ENCODE measurements at regions not wholly inside any gene's neighbourhood (a gene's known extent, or its start where the extent isn't known, plus 50 kb on each side); places are given as distances from the start of the nearest gene placed in this dataset.

GRCh38 chr2:53475766-53476165 lies 291.8 kb upstream of the CHAC2 start:
- H3K4me3 ChIP-seq (ENCODE audit: low read depth, low read length), result no peak overlapping the region
- TF ChIP-seq, protein P1, sequence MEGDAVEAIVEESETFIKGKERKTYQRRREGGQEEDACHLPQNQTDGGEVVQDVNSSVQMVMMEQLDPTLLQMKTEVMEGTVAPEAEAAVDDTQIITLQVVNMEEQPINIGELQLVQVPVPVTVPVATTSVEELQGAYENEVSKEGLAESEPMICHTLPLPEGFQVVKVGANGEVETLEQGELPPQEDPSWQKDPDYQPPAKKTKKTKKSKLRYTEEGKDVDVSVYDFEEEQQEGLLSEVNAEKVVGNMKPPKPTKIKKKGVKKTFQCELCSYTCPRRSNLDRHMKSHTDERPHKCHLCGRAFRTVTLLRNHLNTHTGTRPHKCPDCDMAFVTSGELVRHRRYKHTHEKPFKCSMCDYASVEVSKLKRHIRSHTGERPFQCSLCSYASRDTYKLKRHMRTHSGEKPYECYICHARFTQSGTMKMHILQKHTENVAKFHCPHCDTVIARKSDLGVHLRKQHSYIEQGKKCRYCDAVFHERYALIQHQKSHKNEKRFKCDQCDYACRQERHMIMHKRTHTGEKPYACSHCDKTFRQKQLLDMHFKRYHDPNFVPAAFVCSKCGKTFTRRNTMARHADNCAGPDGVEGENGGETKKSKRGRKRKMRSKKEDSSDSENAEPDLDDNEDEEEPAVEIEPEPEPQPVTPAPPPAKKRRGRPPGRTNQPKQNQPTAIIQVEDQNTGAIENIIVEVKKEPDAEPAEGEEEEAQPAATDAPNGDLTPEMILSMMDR (IDR thresholded peaks at IDR 0.05; ENCODE audit: low read depth, low read length), result no peak

GRCh38 chr2:53475321-53475720 lies 292.3 kb upstream of the CHAC2 start:
- H3K4me3 ChIP-seq (ENCODE audit: low read depth, low read length), result no peak overlapping the region

GRCh38 chr2:53474914-53475313 lies 292.7 kb upstream of the CHAC2 start:
- no peak overlapping the region for H3K4me3 ChIP-seq (ENCODE audit: low read depth, low read length)
- TF ChIP-seq, protein P1 (IDR thresholded peaks at IDR 0.05; ENCODE audit: low read depth, low read length), result no peak

More at GRCh38 chr2:53475321-53475720, 292.3 kb upstream of the CHAC2 start:
- TF ChIP-seq, protein P1 (IDR thresholded peaks at IDR 0.05; ENCODE audit: low read depth, low read length), result no peak

DNA sequence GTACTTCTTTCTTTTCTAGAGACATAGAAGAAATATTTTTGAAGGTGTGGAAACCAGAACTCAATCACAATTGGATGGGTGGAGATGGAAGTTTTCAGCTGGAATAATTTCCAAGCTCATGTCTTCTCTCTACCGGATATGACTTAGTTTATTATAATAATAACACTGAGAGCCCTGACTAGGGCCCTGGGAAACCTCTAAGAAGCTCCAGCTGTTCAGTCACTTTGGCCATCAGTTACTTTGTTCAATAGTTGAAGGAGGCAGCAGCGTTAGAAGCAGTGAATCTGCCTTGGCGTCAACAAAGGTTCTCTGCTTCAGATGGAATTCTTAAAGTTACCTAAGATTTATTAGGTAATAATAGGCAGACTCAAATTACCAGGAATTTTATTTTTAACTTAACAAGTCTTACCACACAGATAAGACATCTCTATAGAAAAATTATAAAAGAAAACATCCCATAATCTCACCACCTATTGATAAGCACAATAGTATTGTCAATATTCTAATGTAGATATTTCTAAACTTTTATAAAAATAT lies 293.8 kb upstream of the CHAC2 start:
- TF ChIP-seq, protein P1 (IDR thresholded peaks at IDR 0.05; ENCODE audit: low read depth, low read length), result no peak
- H3K4me3 ChIP-seq (ENCODE audit: low read depth, low read length), result no peak overlapping the region

GRCh38 chr2:53473236-53473635 lies 294.4 kb upstream of the CHAC2 start:
- TF ChIP-seq, protein P1 (IDR thresholded peaks at IDR 0.05; ENCODE audit: low read depth, low read length), result no peak
- H3K4me3 ChIP-seq (ENCODE audit: low read depth, low read length), result no peak overlapping the region

GRCh38 chr2:53467467-53468180 lies 300.0 kb upstream of the CHAC2 start:
- TF ChIP-seq, protein P1 (IDR thresholded peaks at IDR 0.05; ENCODE audit: low read depth, low read length), result no peak
- H3K4me3 ChIP-seq (ENCODE audit: low read depth, low read length), result no peak overlapping the region
